K562 (cell line): ENCODE measurements at regions not wholly inside any gene's neighbourhood (a gene's known extent, or its start where the extent isn't known, plus 50 kb on each side); places are given as distances from the start of the nearest gene placed in this dataset.

ENCODE experiments used
- ADNP ChIP-seq: fragments of 200-800 bp; sonication (Bioruptor generic); IDR thresholded peaks from 2 replicates; pipeline ENCODE4 v1.6.1; 2016; ENCODE audit warnings: missing genetic modification characterization, missing compliant biosample characterization
- BRF2 ChIP-seq: IDR thresholded peaks from 3 replicates; pipeline ENCODE4 v1.6.1; 2011; ENCODE audit warnings: borderline replicate concordance, mild to moderate bottlenecking; ENCODE audit not compliant: insufficient read length, insufficient read depth
- CHCHD3 ChIP-seq: fragments of 250-450 bp; sonication (Bioruptor Pico); IDR thresholded peaks from 2 replicates; pipeline ENCODE4 v2.1.2; 2022; ENCODE audit warnings: mild to moderate bottlenecking
- CTCF ChIP-seq, 3 experiments: IDR thresholded peaks in 2 of 3; conservative IDR thresholded peaks in 1 of 3; 2 replicates each; pipeline ENCODE4 v1.5.1; 2011 to 2012; ENCODE audit warnings: low read length in 3 of 3, mild to moderate bottlenecking in 3 of 3, control low read depth in 2 of 3, improper control_type of control experiment in 1 of 3, inconsistent platforms in 1 of 3, low read depth in 1 of 3, mixed read lengths in 1 of 3, moderate library complexity in 1 of 3; ENCODE audit not compliant: insufficient read depth in 2 of 3
- HEY1 ChIP-seq: fragments of 250-450 bp; sonication (Bioruptor Pico); IDR thresholded peaks from 2 replicates; pipeline ENCODE4 v1.5.0; 2020; ENCODE audit warnings: mild to moderate bottlenecking, moderate library complexity, borderline replicate concordance
- JUND ChIP-seq, 2 experiments: IDR thresholded peaks; 2 replicates in 1 of 2; 3 replicates in 1 of 2; pipeline ENCODE4 v1.6.1; 2011; ENCODE audit warnings: borderline replicate concordance in 2 of 2, low read depth in 2 of 2, low read length in 2 of 2, improper control_type of control experiment in 1 of 2, missing biosample characterization in 1 of 2, missing genetic modification characterization in 1 of 2, missing genetic modification reagents in 1 of 2
- NR2C2 ChIP-seq, 2 experiments: fragments of 200-800 bp in 1 of 2; sonication (Bioruptor generic) in 1 of 2; sonication (generic) in 1 of 2; formaldehyde crosslinking in 1 of 2; IDR thresholded peaks; 2 replicates each; pipeline versions ENCODE4 v1.6.1 to v1.8.0; 2016 to 2022; ENCODE audit warnings: mild to moderate bottlenecking in 1 of 2, missing compliant biosample characterization in 1 of 2, missing genetic modification characterization in 1 of 2, missing genetic modification reagents in 1 of 2
- REST ChIP-seq, 2 experiments: fragments of 450-650 bp; formaldehyde crosslinking in 1 of 2; IDR thresholded peaks; 2 replicates each; pipeline versions ENCODE4 v1.4.0 to v1.6.1; 2014 to 2020; ENCODE audit warnings: mild to moderate bottlenecking in 2 of 2, borderline replicate concordance in 1 of 2, low read depth in 1 of 2
- SREBF1 ChIP-seq: fragments of 150-350 bp; IDR thresholded peaks from 2 replicates; pipeline ENCODE4 v1.6.1; 2014; ENCODE audit warnings: antibody characterized with exemption, low read depth, low read length, borderline replicate concordance
- SRSF1 ChIP-seq: fragments of 200-400 bp; formaldehyde crosslinking; IDR thresholded peaks from 2 replicates; pipeline ENCODE4 v1.6.1; 2017; ENCODE audit warnings: mild to moderate bottlenecking, low read depth, low read length, moderate library complexity
- TEAD1 ChIP-seq, 2 experiments: fragments of 450-650 bp in 1 of 2; sonication (generic) in 1 of 2; formaldehyde crosslinking; IDR thresholded peaks; 2 replicates each; pipeline versions ENCODE4 v1.4.0 to v1.8.0; 2020 to 2022; ENCODE audit warnings: mild to moderate bottlenecking in 2 of 2, missing genetic modification reagents in 1 of 2
- ZNF354B ChIP-seq: fragments of 250-450 bp; sonication (Bioruptor Pico); IDR thresholded peaks from 2 replicates; pipeline ENCODE4 v1.4.0; 2020
- ZNF780A ChIP-seq: fragments of 250-450 bp; sonication (Bioruptor Pico); IDR thresholded peaks from 2 replicates; pipeline ENCODE4 v1.5.0; 2021; ENCODE audit warnings: mild to moderate bottlenecking

GRCh38 chr16:6016530-6017184 lies 919.1 kb upstream of the EEF2KMT start (continued):
- TF ChIP-seq CTCF (IDR thresholded peaks at IDR 0.05 in 2 of 3, conservative IDR thresholded peaks at IDR 0.05 in 1 of 3; ENCODE audit: insufficient read depth in 2 of 3, low read depth in 1 of 3, low read length in 3 of 3): peak in 2 of 3 experiments; percentile 51 to 67; a peak in 4 of 6 replicates
- no peak for TF ChIP-seq ADNP (tag)
- no peak for TF ChIP-seq TEAD1 (CRISPR knock-in tag; IDR thresholded peaks at IDR 0.05)
- no peak for TF ChIP-seq JUND (IDR thresholded peaks at IDR 0.05; ENCODE audit: borderline replicate concordance, low read depth, low read length)
- TF ChIP-seq JUND (tag; IDR thresholded peaks at IDR 0.05; ENCODE audit: borderline replicate concordance, low read depth, low read length): no peak
- TF ChIP-seq BRF2: no peak
- TF ChIP-seq SREBF1: no peak
- TF ChIP-seq HEY1 (CRISPR knock-in tag): no peak
- TF ChIP-seq ZNF780A (CRISPR knock-in tag): no peak
- no peak for TF ChIP-seq SRSF1
- TF ChIP-seq ZNF354B (CRISPR knock-in tag): no peak
- no peak for TF ChIP-seq CHCHD3 (CRISPR knock-in tag)
- no peak for TF ChIP-seq NR2C2 (CRISPR knock-in tag; IDR thresholded peaks at IDR 0.05)
- TF ChIP-seq NR2C2 (tag; IDR thresholded peaks at IDR 0.05): no peak
- TF ChIP-seq REST (IDR thresholded peaks at IDR 0.05; ENCODE audit: borderline replicate concordance): peak; percentile 95
- no peak for TF ChIP-seq REST (CRISPR knock-in tag; IDR thresholded peaks at IDR 0.05; ENCODE audit: low read depth)
